ENCODE measurements at regions not wholly inside any gene's neighbourhood (a gene's known extent, or its start where the extent isn't known, plus 50 kb on each side); places are given as distances from the start of the nearest gene placed in this dataset.

DNA sequence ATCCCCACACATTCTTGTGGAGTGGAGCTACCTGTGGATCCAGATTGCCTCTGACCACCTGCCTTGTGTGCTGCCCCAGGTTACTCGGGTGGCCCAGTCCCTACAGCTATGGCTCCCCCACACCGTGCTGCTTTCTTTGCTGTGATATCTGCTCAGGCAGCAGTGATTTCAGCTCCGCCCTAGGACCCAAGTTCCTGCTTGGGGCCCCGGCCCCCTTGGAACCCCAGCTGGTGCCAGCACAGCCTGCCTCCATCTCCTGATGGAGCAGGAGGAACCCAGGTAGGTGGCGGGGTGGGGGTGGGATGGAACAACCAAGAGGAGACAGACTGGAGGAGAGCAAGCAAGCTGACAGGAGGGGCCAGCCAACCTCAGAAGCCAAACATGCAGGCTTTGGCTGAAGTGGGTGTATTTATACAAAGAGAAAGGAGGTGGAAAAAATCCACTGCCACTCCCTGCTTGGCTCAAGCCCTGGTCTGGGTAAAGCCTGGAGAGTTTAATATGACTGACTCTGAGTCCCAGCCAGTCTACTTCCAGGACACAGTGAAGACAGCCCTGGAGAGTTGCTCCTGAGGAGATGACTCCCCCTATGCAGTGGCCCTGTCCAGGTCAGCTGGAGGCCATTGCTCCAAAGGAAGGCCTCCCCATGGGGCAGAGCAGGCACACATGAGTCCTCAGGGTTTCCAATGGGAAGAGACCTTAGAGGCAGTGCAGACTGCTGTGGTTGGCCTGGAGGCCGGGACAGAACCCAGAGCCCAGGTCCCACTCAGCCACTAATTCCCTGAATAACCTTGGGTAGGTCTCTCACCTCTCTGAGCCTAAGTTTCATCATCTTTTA, 197.1 kb upstream of the MAMLD1 start (continued):
- TF ChIP-seq, protein P1, sequence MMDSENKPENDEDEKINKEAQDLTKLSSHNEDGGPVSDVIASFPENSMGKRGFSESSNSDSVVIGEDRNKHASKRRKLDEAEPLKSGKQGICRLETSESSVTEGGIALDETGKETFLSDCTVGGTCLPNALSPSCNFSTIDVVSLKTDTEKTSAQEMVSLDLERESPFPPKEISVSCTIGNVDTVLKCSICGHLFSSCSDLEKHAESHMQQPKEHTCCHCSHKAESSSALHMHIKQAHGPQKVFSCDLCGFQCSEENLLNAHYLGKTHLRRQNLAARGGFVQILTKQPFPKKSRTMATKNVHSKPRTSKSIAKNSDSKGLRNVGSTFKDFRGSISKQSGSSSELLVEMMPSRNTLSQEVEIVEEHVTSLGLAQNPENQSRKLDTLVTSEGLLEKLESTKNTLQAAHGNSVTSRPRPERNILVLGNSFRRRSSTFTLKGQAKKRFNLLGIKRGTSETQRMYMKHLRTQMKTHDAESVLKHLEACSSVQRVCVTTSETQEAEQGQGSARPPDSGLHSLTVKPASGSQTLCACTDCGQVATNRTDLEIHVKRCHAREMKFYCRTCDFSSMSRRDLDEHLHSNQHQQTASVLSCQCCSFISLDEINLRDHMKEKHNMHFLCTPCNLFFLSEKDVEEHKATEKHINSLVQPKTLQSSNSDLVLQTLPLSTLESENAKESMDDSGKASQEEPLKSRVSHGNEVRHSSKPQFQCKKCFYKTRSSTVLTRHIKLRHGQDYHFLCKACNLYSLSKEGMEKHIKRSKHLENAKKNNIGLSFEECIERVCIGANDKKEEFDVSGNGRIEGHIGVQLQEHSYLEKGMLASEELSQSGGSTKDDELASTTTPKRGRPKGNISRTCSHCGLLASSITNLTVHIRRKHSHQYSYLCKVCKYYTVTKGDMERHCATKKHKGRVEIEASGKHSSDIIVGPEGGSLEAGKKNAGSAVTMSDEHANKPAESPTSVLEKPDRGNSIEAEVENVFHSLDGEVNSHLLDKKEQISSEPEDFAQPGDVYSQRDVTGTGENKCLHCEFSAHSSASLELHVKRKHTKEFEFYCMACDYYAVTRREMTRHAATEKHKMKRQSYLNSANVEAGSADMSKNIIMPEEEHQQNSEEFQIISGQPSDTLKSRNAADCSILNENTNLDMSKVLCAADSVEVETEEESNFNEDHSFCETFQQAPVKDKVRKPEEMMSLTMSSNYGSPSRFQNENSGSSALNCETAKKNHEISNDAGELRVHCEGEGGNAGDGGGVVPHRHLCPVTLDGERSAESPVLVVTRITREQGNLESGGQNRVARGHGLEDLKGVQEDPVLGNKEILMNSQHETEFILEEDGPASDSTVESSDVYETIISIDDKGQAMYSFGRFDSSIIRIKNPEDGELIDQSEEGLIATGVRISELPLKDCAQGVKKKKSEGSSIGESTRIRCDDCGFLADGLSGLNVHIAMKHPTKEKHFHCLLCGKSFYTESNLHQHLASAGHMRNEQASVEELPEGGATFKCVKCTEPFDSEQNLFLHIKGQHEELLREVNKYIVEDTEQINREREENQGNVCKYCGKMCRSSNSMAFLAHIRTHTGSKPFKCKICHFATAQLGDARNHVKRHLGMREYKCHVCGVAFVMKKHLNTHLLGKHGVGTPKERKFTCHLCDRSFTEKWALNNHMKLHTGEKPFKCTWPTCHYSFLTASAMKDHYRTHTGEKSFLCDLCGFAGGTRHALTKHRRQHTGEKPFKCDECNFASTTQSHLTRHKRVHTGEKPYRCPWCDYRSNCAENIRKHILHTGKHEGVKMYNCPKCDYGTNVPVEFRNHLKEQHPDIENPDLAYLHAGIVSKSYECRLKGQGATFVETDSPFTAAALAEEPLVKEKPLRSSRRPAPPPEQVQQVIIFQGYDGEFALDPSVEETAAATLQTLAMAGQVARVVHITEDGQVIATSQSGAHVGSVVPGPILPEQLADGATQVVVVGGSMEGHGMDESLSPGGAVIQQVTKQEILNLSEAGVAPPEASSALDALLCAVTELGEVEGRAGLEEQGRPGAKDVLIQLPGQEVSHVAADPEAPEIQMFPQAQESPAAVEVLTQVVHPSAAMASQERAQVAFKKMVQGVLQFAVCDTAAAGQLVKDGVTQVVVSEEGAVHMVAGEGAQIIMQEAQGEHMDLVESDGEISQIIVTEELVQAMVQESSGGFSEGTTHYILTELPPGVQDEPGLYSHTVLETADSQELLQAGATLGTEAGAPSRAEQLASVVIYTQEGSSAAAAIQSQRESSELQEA (IDR thresholded peaks at IDR 0.05; ENCODE audit: low read depth): no peak
- no peak for TF ChIP-seq ZNF274 (IDR thresholded peaks at IDR 0.05; ENCODE audit: borderline replicate concordance, low read depth, low read length)
- no peak for TF ChIP-seq NR2C2 (CRISPR knock-in tag; IDR thresholded peaks at IDR 0.05)
- no peak for TF ChIP-seq NR2C2 (tag; IDR thresholded peaks at IDR 0.05)
- TF ChIP-seq, protein P2, sequence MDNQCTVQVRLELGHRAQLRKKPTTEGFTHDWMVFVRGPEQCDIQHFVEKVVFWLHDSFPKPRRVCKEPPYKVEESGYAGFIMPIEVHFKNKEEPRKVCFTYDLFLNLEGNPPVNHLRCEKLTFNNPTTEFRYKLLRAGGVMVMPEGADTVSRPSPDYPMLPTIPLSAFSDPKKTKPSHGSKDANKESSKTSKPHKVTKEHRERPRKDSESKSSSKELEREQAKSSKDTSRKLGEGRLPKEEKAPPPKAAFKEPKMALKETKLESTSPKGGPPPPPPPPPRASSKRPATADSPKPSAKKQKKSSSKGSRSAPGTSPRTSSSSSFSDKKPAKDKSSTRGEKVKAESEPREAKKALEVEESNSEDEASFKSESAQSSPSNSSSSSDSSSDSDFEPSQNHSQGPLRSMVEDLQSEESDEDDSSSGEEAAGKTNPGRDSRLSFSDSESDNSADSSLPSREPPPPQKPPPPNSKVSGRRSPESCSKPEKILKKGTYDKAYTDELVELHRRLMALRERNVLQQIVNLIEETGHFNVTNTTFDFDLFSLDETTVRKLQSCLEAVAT (IDR thresholded peaks at IDR 0.05): no peak
- TF ChIP-seq TEAD1 (CRISPR knock-in tag; IDR thresholded peaks at IDR 0.05): no peak
- no peak for TF ChIP-seq POLR2A (conservative IDR thresholded peaks at IDR 0.05)
- no peak for TF ChIP-seq NCOA2 (IDR thresholded peaks at IDR 0.05; ENCODE audit: partially characterized antibody in 2 of 2)
- TF ChIP-seq PTTG1 (tag; IDR thresholded peaks at IDR 0.05; ENCODE audit: low read depth): no peak
- no peak for TF ChIP-seq NR3C1 (CRISPR knock-in tag; IDR thresholded peaks at IDR 0.05)
- no peak for TF ChIP-seq E2F3 (CRISPR knock-in tag; IDR thresholded peaks at IDR 0.05)

Measured in K562 (cell line).